Mesothelial cell of epicardium (in vitro differentiated cells): ENCODE measurements at regions not wholly inside any gene's neighbourhood (a gene's known extent, or its start where the extent isn't known, plus 50 kb on each side); places are given as distances from the start of the nearest gene placed in this dataset.

Experiments
- DNase-seq, 2 experiments: peaks; one replicate each; pipeline ENCODE4 v3.0.0; 2021; ENCODE audit warnings: low spot score in 2 of 2; ENCODE audit not compliant: unreplicated experiment in 2 of 2
- H3K27ac Mint-ChIP-seq: 2 replicates; pipeline ENCODE4 v1.8.0; 2021; ENCODE audit warnings: mixed read lengths
- H3K27me3 Mint-ChIP-seq: 2 replicates; pipeline ENCODE4 v1.8.0; 2021; ENCODE audit warnings: low read depth, mixed read lengths
- H3K36me3 Mint-ChIP-seq: 2 replicates; pipeline ENCODE4 v1.8.0; 2021; ENCODE audit warnings: mixed read lengths
- H3K4me1 Mint-ChIP-seq: 2 replicates; pipeline ENCODE4 v1.8.0; 2021; ENCODE audit warnings: mixed read lengths
- H3K4me3 Mint-ChIP-seq: 2 replicates; pipeline ENCODE4 v1.8.0; 2021; ENCODE audit warnings: mild to moderate bottlenecking, moderate library complexity, mixed read lengths
- H3K9me3 Mint-ChIP-seq: 2 replicates; pipeline ENCODE4 v1.8.0; 2021; ENCODE audit warnings: mixed read lengths
- CTCF ChIP-seq: fragments of 200-600 bp; sonication (generic); IDR thresholded peaks from one replicate; pipeline ENCODE4 v1.5.0; 2021; ENCODE audit warnings: antibody characterized with exemption; ENCODE audit not compliant: unreplicated experiment

- no peak for TF ChIP-seq CTCF
- Mint-ChIP-seq H3K4me3 (no peak overlapping the region), H3K4me1 (no peaks in the 10 kb centered on the region), H3K27ac (no peak overlapping the region), H3K27me3 (peaks cover 70% of the 10 kb centered on the region), H3K9me3 (no peaks in the 10 kb centered on the region), H3K36me3 (no peaks in the 10 kb centered on the region)
- no peak for DNase-seq
Measured at GRCh38 chr14:98203421-98203820, 1068.6 kb downstream of the BCL11B start.

GRCh38 chr14:98204139-98204538, 1067.9 kb downstream of the BCL11B start:
- no peaks in the 10 kb centered on the region for H3K9me3 Mint-ChIP-seq
- no peak for TF ChIP-seq CTCF
- H3K36me3 Mint-ChIP-seq: no peaks in the 10 kb centered on the region
- H3K27me3 Mint-ChIP-seq: peaks cover 73% of the 10 kb centered on the region
- no peak overlapping the region for H3K4me3 Mint-ChIP-seq
- DNase-seq: no peak
- H3K4me1 Mint-ChIP-seq: no peaks in the 10 kb centered on the region
- H3K27ac Mint-ChIP-seq: no peak overlapping the region

GRCh38 chr14:98207415-98207814, 1064.6 kb downstream of the BCL11B start:
- Mint-ChIP-seq H3K36me3 (no peaks in the 10 kb centered on the region), H3K4me1 (no peaks in the 10 kb centered on the region), H3K9me3 (no peaks in the 10 kb centered on the region), H3K4me3 (no peak overlapping the region), H3K27ac (no peak overlapping the region), H3K27me3 (peaks cover 71% of the 10 kb centered on the region)
- DNase-seq: no peak
- TF ChIP-seq CTCF: no peak

- H3K9me3 Mint-ChIP-seq: no peaks in the 10 kb centered on the region
- H3K27me3 Mint-ChIP-seq: peaks cover 71% of the 10 kb centered on the region
- no peak overlapping the region for H3K4me3 Mint-ChIP-seq
- no peak for DNase-seq
- H3K36me3 Mint-ChIP-seq: no peaks in the 10 kb centered on the region
- no peak overlapping the region for H3K27ac Mint-ChIP-seq
- no peak for TF ChIP-seq CTCF
- no peaks in the 10 kb centered on the region for H3K4me1 Mint-ChIP-seq
Measured at GRCh38 chr14:98208211-98208611, 1063.8 kb downstream of the BCL11B start.

GRCh38 chr14:98208943-98209342, 1063.1 kb downstream of the BCL11B start:
- no peak overlapping the region for H3K4me3 Mint-ChIP-seq
- peaks cover 70% of the 10 kb centered on the region for H3K27me3 Mint-ChIP-seq

More at GRCh38 chr14:98208943-98209342, 1063.1 kb downstream of the BCL11B start:
- no peaks in the 10 kb centered on the region for H3K36me3 Mint-ChIP-seq
- no peak overlapping the region for H3K27ac Mint-ChIP-seq
- DNase-seq: no peak
- no peaks in the 10 kb centered on the region for H3K9me3 Mint-ChIP-seq
- TF ChIP-seq CTCF: no peak
- H3K4me1 Mint-ChIP-seq: no peaks in the 10 kb centered on the region
